CD14-positive monocyte (primary cell): ENCODE measurements at regions not wholly inside any gene's neighbourhood (a gene's known extent, or its start where the extent isn't known, plus 50 kb on each side); places are given as distances from the start of the nearest gene placed in this dataset.

Experiments used
- DNase-seq, 3 donors: peaks; one replicate each; pipeline ENCODE4 v3.0.0-alpha.2; 2011 to 2022
- H2AFZ ChIP-seq: 2 replicates; pipeline ENCODE4 v1.6.0; 2012; ENCODE audit warnings: mild to moderate bottlenecking, low read depth, low read length, inconsistent platforms; ENCODE audit not compliant: insufficient read depth, poor library complexity, severe bottlenecking
- H3K27ac ChIP-seq, 2 donors: 1 replicate in 1 of 2; 2 replicates in 1 of 2; pipeline ENCODE4 v1.5.1; 2012 to 2013; ENCODE audit warnings: low read length in 2 of 2, control low read depth in 1 of 2, inconsistent platforms in 1 of 2, low read depth in 1 of 2, mild to moderate bottlenecking in 1 of 2
- H3K27me3 ChIP-seq, 2 donors: one replicate each; pipeline versions ENCODE4 v1.6.0 to v1.6.1; 2011 to 2013; ENCODE audit warnings: low read length in 2 of 2; ENCODE audit not compliant: control insufficient read depth in 2 of 2, insufficient read depth in 2 of 2
- H3K36me3 ChIP-seq, 2 donors: replicated peaks in 1 of 2; 1 replicate in 1 of 2; 2 replicates in 1 of 2; pipeline versions ENCODE4 v1.5.1 to v1.6.1; 2012 to 2013; ENCODE audit warnings: low read length in 2 of 2, control low read depth in 1 of 2, inconsistent platforms in 1 of 2, mild to moderate bottlenecking in 1 of 2; ENCODE audit not compliant: insufficient read depth in 2 of 2, control insufficient read depth in 1 of 2
- H3K4me1 ChIP-seq, 2 donors: 1 replicate in 1 of 2; 2 replicates in 1 of 2; pipeline versions ENCODE4 v1.5.1 to v1.6.1; 2012 to 2013; ENCODE audit warnings: low read length in 2 of 2, control low read depth in 1 of 2, inconsistent platforms in 1 of 2, mild to moderate bottlenecking in 1 of 2, moderate library complexity in 1 of 2; ENCODE audit not compliant: insufficient read depth in 2 of 2, control insufficient read depth in 1 of 2
- H3K4me2 ChIP-seq: replicated peaks from 2 replicates; pipeline ENCODE3; 2012; ENCODE audit warnings: low read length, moderate library complexity, mild to moderate bottlenecking; ENCODE audit not compliant: poor library complexity, severe bottlenecking; ENCODE audit errors: extremely low read depth
- H3K4me3 ChIP-seq, 3 experiments: fragments of 200-600 bp in 1 of 3; sonication (generic) in 1 of 3; replicated peaks in 1 of 3; 1 replicate in 2 of 3; 2 replicates in 1 of 3; pipeline ENCODE4 v1.5.1; 2011 to 2013; ENCODE audit warnings: low read length in 3 of 3, mild to moderate bottlenecking in 3 of 3, control low read depth in 2 of 3, low read depth in 2 of 3, inconsistent platforms in 1 of 3, moderate library complexity in 1 of 3
- H3K79me2 ChIP-seq: 2 replicates; pipeline ENCODE4 v1.6.0; 2012; ENCODE audit warnings: mild to moderate bottlenecking, control low read depth, inconsistent platforms, low read length, moderate library complexity; ENCODE audit not compliant: insufficient read depth
- H3K9ac ChIP-seq: 2 replicates; pipeline ENCODE4 v1.6.0; 2017; ENCODE audit warnings: low read length, mild to moderate bottlenecking; ENCODE audit not compliant: insufficient read depth, poor library complexity, severe bottlenecking
- H3K9me3 ChIP-seq, 2 donors: replicated peaks in 1 of 2; 1 replicate in 1 of 2; 2 replicates in 1 of 2; pipeline versions ENCODE4 v1.5.1 to v1.6.1; 2012 to 2013; ENCODE audit warnings: low read length in 2 of 2, control low read depth in 1 of 2; ENCODE audit not compliant: control insufficient read depth in 1 of 2, insufficient read depth in 1 of 2
- H4K20me1 ChIP-seq: 2 replicates; pipeline ENCODE4 v1.6.0; 2012; ENCODE audit warnings: mild to moderate bottlenecking, low read length, control low read depth, moderate library complexity; ENCODE audit not compliant: insufficient read depth
- H3K27ac Mint-ChIP-seq, 7 donors: one replicate each; pipeline ENCODE4 v1.8.0; 2020; ENCODE audit warnings: mild to moderate bottlenecking in 7 of 7, mixed read lengths in 7 of 7, moderate library complexity in 6 of 7, inconsistent platforms in 2 of 7
- H3K27me3 Mint-ChIP-seq, 3 donors: one replicate each; pipeline ENCODE4 v1.8.0; 2021 to 2022; ENCODE audit warnings: low read depth in 3 of 3, mild to moderate bottlenecking in 3 of 3, mixed read lengths in 3 of 3, moderate library complexity in 3 of 3, inconsistent platforms in 1 of 3
- H3K36me3 Mint-ChIP-seq, 2 donors: one replicate each; pipeline ENCODE4 v1.8.0; 2020; ENCODE audit warnings: mixed read lengths in 2 of 2, inconsistent platforms in 1 of 2, mild to moderate bottlenecking in 1 of 2
- H3K4me1 Mint-ChIP-seq: one replicate; pipeline ENCODE4 v1.8.0; 2020; ENCODE audit warnings: mild to moderate bottlenecking, mixed read lengths
- H3K4me3 Mint-ChIP-seq, 2 donors: one replicate each; pipeline ENCODE4 v1.8.0; 2020; ENCODE audit warnings: mild to moderate bottlenecking in 2 of 2, mixed read lengths in 2 of 2, moderate library complexity in 1 of 2
- H3K9me3 Mint-ChIP-seq, 7 donors: one replicate each; pipeline ENCODE4 v1.8.0; 2020 to 2022; ENCODE audit warnings: mixed read lengths in 7 of 7, mild to moderate bottlenecking in 6 of 7, moderate library complexity in 6 of 7, inconsistent platforms in 2 of 7
- WGBS: methylation state at CpG from one replicate; pipeline ENCODE4 v1.1.5; 2013; ENCODE audit warnings: missing lambda C conversion rate; ENCODE audit not compliant: insufficient coverage; 5-methylcytosine and 5-hydroxymethylcytosine counted together
- intact Hi-C, 2 donors: fragments of 100-400 bp; cut with micrococcal nuclease; formaldehyde crosslinking; loops; one replicate each; pipeline versions ENCODE4 v1.15.0 to v1.15.1; 2023
- TF ChIP-seq, protein P1 (sequence below): fragments of 200-600 bp; IDR thresholded peaks from one replicate; pipeline ENCODE4 v1.8.0; 2022; ENCODE audit warnings: antibody characterized with exemption, mild to moderate bottlenecking

DNA sequence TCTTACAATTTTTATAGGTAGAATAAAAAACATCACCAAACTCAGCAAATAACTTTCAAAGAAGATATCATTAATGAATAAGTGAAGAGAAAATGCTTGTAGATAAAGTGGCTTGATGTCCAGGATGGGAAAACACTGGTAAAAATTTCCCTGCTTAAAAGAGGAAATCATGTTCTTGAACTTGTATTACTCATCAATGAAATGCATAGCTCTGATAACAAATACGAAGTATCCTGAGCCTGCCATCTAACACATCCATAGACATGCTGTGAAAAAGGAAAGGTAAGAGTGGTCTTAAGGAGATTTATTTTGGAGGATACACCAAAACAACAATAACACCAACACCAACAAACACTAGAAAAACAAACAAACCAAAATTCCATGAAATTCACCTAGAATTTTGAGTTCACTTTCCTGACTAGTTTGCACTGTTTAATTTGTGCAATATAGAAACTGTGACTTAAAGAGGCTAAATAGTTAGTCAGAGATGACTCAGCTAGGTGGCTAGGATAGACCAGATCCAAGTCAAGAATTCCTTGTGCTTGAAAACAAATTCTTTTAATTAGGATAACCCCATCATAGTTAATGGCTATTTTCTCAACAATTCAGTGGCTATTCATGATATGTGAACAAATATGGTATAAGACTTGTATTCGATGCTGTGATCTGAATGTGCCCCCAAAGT lies 179.8 kb upstream of the KCNK2 start:
- Mint-ChIP-seq H3K27ac (no peak overlapping the region), H3K4me1 (no peaks in the 10 kb centered on the region), H3K27me3 (no peaks in the 10 kb centered on the region), H3K36me3 (no peaks in the 10 kb centered on the region), H3K9me3 (peaks cover 0 to 7% (median 0%) of the 10 kb centered on the region in 7 donors), H3K4me3 (no peak overlapping the region)
- Histone ChIP-seq H2AFZ (no peak overlapping the region), H3K4me2 (no peak overlapping the region), H3K27me3 (no peaks in the 10 kb centered on the region), H3K9ac (no peak overlapping the region), H3K79me2 (no peaks in the 10 kb centered on the region), H3K36me3 (no peaks in the 10 kb centered on the region), H4K20me1 (no peaks in the 10 kb centered on the region), H3K9me3 (no peaks in the 10 kb centered on the region), H3K4me1 (no peaks in the 10 kb centered on the region), H3K4me3 (no peak overlapping the region), H3K27ac (no peak overlapping the region)
- DNase-seq, result no peak
- intact Hi-C loops, result no loop called here
- no CpG with 5 or more reads among the region's 2 CpGs for WGBS
- TF ChIP-seq, protein P1, sequence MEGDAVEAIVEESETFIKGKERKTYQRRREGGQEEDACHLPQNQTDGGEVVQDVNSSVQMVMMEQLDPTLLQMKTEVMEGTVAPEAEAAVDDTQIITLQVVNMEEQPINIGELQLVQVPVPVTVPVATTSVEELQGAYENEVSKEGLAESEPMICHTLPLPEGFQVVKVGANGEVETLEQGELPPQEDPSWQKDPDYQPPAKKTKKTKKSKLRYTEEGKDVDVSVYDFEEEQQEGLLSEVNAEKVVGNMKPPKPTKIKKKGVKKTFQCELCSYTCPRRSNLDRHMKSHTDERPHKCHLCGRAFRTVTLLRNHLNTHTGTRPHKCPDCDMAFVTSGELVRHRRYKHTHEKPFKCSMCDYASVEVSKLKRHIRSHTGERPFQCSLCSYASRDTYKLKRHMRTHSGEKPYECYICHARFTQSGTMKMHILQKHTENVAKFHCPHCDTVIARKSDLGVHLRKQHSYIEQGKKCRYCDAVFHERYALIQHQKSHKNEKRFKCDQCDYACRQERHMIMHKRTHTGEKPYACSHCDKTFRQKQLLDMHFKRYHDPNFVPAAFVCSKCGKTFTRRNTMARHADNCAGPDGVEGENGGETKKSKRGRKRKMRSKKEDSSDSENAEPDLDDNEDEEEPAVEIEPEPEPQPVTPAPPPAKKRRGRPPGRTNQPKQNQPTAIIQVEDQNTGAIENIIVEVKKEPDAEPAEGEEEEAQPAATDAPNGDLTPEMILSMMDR, result no peak

DNA sequence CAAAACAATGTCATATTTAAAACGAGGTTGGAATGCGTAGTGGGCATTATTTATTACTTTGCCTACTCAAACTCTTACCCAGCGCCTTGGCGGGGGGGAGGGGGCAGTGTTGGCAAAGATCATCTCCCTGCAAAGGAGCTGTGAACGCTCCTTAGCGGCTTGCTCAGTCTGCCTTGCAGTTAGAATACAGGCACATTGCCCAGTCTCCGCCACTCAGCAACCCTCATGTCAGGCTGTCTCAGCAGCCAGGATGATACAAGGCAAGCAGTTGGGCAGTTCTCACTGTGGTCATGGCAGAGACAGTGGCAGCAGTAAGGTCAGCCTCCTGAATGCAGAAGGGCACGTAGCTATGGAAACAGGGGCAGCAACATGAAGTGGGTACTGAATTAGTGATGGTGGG lies 170.4 kb upstream of the KCNK2 start:
- no peak overlapping the region for H3K27ac Mint-ChIP-seq
- H4K20me1 ChIP-seq, result no peaks in the 10 kb centered on the region
- no peak overlapping the region for H2AFZ ChIP-seq
- no peak overlapping the region for H3K4me3 ChIP-seq
- no peaks in the 10 kb centered on the region for H3K36me3 Mint-ChIP-seq
- no peaks in the 10 kb centered on the region for H3K4me1 ChIP-seq
- WGBS, result 100% methylated on average over 3 of the region's 8 CpGs
- H3K27me3 Mint-ChIP-seq, result peaks cover 0 to 1% (median 0%) of the 10 kb centered on the region in 3 donors
- DNase-seq, result no peak
- no peaks in the 10 kb centered on the region for H3K27me3 ChIP-seq
- no peak overlapping the region for H3K9ac ChIP-seq
- no peaks in the 10 kb centered on the region for H3K36me3 ChIP-seq
- H3K9me3 Mint-ChIP-seq, result peaks cover 0 to 3% (median 0%) of the 10 kb centered on the region in 7 donors
- H3K4me1 Mint-ChIP-seq, result no peaks in the 10 kb centered on the region
- no peak overlapping the region for H3K4me2 ChIP-seq
- intact Hi-C loops, result no loop called here
- H3K4me3 Mint-ChIP-seq, result no peak overlapping the region
- H3K79me2 ChIP-seq, result no peaks in the 10 kb centered on the region
- no peak overlapping the region for H3K27ac ChIP-seq
- TF ChIP-seq, protein P1, result no peak
- H3K9me3 ChIP-seq, result no peaks in the 10 kb centered on the region
